HEK293T (cell line): ENCODE measurements at regions not wholly inside any gene's neighbourhood (a gene's known extent, or its start where the extent isn't known, plus 50 kb on each side); places are given as distances from the start of the nearest gene placed in this dataset.

Experiments
- CTCF ChIA-PET: fragments of 350-600 bp; formaldehyde crosslinking; extraction: SDS; loops from one replicate; lab custom pipeline; 2021; ENCODE audit warnings: antibody characterized with exemption, inconsistent platforms; lab: Yijun Ruan, JAX
- POLR2A ChIA-PET: fragments of 350-600 bp; formaldehyde crosslinking; extraction: SDS; loops from one replicate; lab custom pipeline; 2020; ENCODE audit warnings: antibody characterized with exemption, inconsistent platforms; lab: Yijun Ruan, JAX
- DNase-seq: peaks from one replicate; pipeline ENCODE4 v3.0.0; 2012; ENCODE audit warnings: mixed read lengths; ENCODE audit errors: extremely low spot score
- ARNT ChIP-seq: fragments of 450-650 bp; IDR thresholded peaks from 2 replicates; pipeline ENCODE4 v1.6.1; 2017; ENCODE audit warnings: mild to moderate bottlenecking
- BHLHE40 ChIP-seq: fragments of 450-650 bp; IDR thresholded peaks from 2 replicates; pipeline ENCODE4 v1.6.1; 2016; ENCODE audit warnings: mild to moderate bottlenecking, moderate library complexity, borderline replicate concordance
- CTBP1 ChIP-seq: fragments of 450-650 bp; IDR thresholded peaks from 2 replicates; pipeline ENCODE4 v1.6.1; 2016; ENCODE audit warnings: borderline replicate concordance
- ELF4 ChIP-seq: fragments of 450-650 bp; IDR thresholded peaks from 2 replicates; pipeline ENCODE4 v1.6.1; 2017; ENCODE audit warnings: antibody characterized with exemption
- FOXA1 ChIP-seq: fragments of 450-650 bp; IDR thresholded peaks from 2 replicates; pipeline ENCODE4 v1.6.1; 2016; ENCODE audit warnings: mild to moderate bottlenecking
- FOXK2 ChIP-seq: fragments of 450-650 bp; IDR thresholded peaks from 2 replicates; pipeline ENCODE4 v1.6.1; 2016; ENCODE audit warnings: mild to moderate bottlenecking
- FOXM1 ChIP-seq: fragments of 450-650 bp; IDR thresholded peaks from 2 replicates; pipeline ENCODE4 v1.6.1; 2017; ENCODE audit warnings: mild to moderate bottlenecking, borderline replicate concordance
- HDGF ChIP-seq: fragments of 450-650 bp; IDR thresholded peaks from 2 replicates; pipeline ENCODE4 v1.6.1; 2017; ENCODE audit warnings: antibody characterized with exemption, borderline replicate concordance
- L3MBTL2 ChIP-seq: fragments of 450-650 bp; conservative IDR thresholded peaks from 2 replicates; pipeline ENCODE4 v1.6.1; 2016; ENCODE audit warnings: mild to moderate bottlenecking
- LEF1 ChIP-seq: fragments of 450-650 bp; IDR thresholded peaks from 2 replicates; pipeline ENCODE4 v1.6.1; 2017; ENCODE audit warnings: mild to moderate bottlenecking, borderline replicate concordance
- NFRKB ChIP-seq: fragments of 450-650 bp; IDR thresholded peaks from 2 replicates; pipeline ENCODE4 v1.6.1; 2016; ENCODE audit warnings: mild to moderate bottlenecking, moderate library complexity
- SP1 ChIP-seq: fragments of 450-650 bp; IDR thresholded peaks from 2 replicates; pipeline ENCODE4 v1.6.1; 2017
- SUZ12 ChIP-seq: fragments of 450-650 bp; IDR thresholded peaks from 2 replicates; pipeline ENCODE4 v1.6.1; 2016; ENCODE audit warnings: mild to moderate bottlenecking
- TARDBP ChIP-seq: fragments of 450-650 bp; IDR thresholded peaks from 2 replicates; pipeline ENCODE4 v1.6.1; 2016
- ZNF384 ChIP-seq: fragments of 450-650 bp; IDR thresholded peaks from 2 replicates; pipeline ENCODE4 v1.6.1; 2016
- TF ChIP-seq, protein P1 (sequence below): fragments of 450-650 bp; IDR thresholded peaks from 2 replicates; pipeline ENCODE4 v1.6.1; 2016

GRCh38 chr9:23120630-23121029, 674.0 kb downstream of the DMRTA1 start:
- ChIA-PET POLR2A (no interaction called here), CTCF (no interaction called here)
- DNase-seq, result no peak
- TF ChIP-seq, protein P1, sequence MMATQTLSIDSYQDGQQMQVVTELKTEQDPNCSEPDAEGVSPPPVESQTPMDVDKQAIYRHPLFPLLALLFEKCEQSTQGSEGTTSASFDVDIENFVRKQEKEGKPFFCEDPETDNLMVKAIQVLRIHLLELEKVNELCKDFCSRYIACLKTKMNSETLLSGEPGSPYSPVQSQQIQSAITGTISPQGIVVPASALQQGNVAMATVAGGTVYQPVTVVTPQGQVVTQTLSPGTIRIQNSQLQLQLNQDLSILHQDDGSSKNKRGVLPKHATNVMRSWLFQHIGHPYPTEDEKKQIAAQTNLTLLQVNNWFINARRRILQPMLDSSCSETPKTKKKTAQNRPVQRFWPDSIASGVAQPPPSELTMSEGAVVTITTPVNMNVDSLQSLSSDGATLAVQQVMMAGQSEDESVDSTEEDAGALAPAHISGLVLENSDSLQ, result no peak
- TF ChIP-seq ELF4 (no peak), SUZ12 (no peak), L3MBTL2 (no peak), BHLHE40 (no peak), FOXK2 (no peak), ARNT (no peak), FOXA1 (no peak), FOXM1 (no peak), NFRKB (no peak), ZNF384 (no peak), TARDBP (no peak), SP1 (no peak), CTBP1 (no peak), LEF1 (no peak), HDGF (no peak)

DNA sequence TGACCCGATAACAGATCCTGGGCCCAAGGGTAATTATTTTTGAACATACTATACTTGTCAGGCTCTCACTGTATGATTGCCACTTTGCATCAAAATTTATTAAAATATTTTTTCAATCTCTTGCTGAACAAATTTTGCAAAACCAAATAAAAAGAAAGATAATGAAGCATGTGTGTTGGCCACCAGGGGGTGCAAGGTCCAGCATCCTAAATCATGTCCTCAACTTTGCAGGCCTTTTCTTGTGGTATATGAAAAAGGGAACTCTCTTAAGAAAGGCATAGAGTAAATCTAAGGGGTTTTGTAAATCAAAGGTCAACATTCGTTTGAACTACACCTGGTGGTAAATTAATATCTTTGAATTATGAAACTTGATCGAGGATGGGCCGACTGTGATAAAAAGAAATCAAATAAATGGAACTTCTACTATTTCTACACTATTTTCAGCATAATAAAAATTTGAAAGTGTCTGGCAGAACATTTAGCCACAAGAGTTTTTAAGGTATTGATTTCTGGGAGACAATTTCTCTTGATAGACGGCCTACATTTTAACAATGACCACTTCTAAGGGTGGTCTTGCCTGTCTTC, 676.5 kb downstream of the DMRTA1 start:
- CTCF ChIA-PET, result no interaction called here
- POLR2A ChIA-PET, result no interaction called here
- TF ChIP-seq FOXA1 (no peak), LEF1 (no peak), BHLHE40 (no peak), FOXK2 (no peak), TARDBP (no peak), SP1 (no peak), ELF4 (no peak), FOXM1 (no peak), ARNT (no peak), L3MBTL2 (no peak), ZNF384 (no peak), HDGF (no peak), NFRKB (no peak)
- DNase-seq, result peak; percentile 18

DNA sequence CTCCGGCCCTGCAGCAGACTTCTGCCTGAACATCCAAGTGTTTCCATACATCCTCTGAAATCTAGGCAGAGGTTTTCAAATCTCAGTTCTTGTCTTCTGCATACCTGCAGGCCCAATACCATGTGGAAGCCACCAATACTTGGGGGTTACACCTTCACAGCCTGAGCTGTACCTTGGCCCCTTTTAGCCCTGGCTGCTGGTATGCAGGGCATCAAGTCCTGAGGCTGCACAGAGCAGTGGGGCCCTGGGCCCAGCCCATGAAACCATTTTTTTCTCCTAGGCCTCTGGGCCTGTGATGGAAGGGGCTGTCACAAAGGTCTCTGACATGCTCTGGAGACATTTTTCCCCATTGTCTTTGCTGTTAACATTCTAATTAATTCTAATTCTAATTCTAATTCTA, 680.6 kb downstream of the ELAVL2 start:
- DNase-seq, result no peak
- ChIA-PET CTCF (no interaction called here), POLR2A (no interaction called here)
- no peak for TF ChIP-seq SP1
- TF ChIP-seq SUZ12, result no peak
- no peak for TF ChIP-seq CTBP1
- TF ChIP-seq FOXA1, result no peak
- no peak for TF ChIP-seq FOXM1
- TF ChIP-seq ZNF384, result no peak
- no peak for TF ChIP-seq BHLHE40
- TF ChIP-seq ARNT, result no peak
- TF ChIP-seq ELF4, result no peak
- TF ChIP-seq TARDBP, result no peak
- TF ChIP-seq FOXK2, result no peak
- TF ChIP-seq LEF1, result no peak
- TF ChIP-seq L3MBTL2, result no peak
- TF ChIP-seq, protein P1, result no peak
- no peak for TF ChIP-seq HDGF
- TF ChIP-seq NFRKB, result no peak

DNA sequence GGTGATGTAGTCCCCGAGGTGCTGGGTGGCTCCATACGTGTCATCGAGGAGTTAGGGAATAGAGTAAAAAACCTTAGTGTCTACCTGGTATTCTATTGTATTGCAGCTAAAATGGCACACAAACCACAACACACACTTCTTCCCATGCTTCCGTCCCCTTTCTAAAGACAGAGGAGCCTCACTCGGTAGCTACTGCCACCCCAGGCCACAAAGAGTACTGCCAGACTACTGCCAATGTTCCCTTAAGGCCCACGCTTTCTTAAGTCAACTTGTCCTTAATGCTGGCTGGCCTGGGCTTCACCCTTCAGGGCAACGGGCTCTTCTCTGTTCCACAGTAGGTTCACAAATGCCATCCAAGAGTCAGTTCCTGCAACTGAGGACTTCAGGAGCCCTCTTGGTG, 673.0 kb downstream of the ELAVL2 start:
- ChIA-PET POLR2A (no interaction called here), CTCF (no interaction called here)
- peak; percentile 6 for DNase-seq

DNA sequence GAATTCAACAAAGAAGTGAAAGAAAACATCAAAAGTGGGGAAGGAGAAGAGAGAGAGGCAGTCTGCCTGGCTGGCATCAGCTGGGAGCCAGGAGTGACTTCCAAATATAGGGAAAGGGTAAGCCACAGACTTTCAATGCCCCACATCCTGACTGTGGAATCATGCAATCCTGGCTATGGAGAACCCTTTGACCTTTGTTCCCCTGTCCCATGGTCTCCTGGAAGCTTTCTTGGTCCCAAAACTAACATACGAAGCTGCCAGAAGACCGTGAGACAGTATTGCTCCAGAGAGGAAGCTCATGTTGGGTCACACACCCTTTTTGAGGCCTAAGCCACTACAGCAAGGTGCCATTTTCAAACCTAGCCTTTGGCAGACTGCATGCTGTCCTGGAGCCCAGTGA, 665.5 kb downstream of the ELAVL2 start:
- ChIA-PET POLR2A (no interaction called here), CTCF (no interaction called here)
- TF ChIP-seq ZNF384 (no peak), LEF1 (no peak), BHLHE40 (no peak), FOXA1 (no peak), CTBP1 (no peak), TARDBP (no peak)
- DNase-seq, result no peak

More for the DNA sequence above, 673.0 kb downstream of the ELAVL2 start:
- TF ChIP-seq FOXA1 (no peak), LEF1 (no peak), FOXM1 (no peak), ELF4 (no peak), ARNT (no peak), ZNF384 (no peak), SP1 (no peak), HDGF (no peak), CTBP1 (no peak), SUZ12 (no peak), NFRKB (no peak), TARDBP (no peak), L3MBTL2 (no peak)
- TF ChIP-seq, protein P1, result no peak

DNA sequence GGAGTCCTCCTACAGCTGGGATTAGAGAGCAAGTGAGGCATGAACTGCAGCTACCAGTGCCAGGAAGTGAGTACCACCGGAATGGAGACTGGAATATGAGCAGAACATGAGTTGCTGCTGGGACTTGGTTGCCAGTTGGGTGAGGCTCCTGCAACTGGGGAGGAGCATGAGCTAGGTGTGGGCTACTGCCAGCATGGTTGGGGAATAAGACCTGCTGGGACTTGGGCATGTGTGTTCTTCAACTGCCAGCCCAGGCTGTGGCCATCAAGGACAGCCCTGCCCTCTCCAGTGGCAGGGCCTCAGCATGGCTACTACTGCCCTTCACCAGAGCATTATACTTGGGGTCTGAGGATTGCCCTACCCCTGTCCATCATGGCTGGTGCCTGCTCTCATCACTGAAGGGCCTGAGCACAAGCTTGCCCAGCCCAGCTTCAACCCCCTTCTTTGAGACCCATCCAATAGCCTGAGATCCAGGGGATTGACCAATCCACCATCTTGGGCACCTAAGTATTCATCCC, 665.0 kb downstream of the ELAVL2 start:
- POLR2A ChIA-PET, result no interaction called here
- TF ChIP-seq L3MBTL2 (no peak), SP1 (no peak), ZNF384 (no peak), FOXA1 (no peak), BHLHE40 (no peak), NFRKB (no peak), LEF1 (no peak), ELF4 (no peak), FOXM1 (no peak), ARNT (no peak), TARDBP (no peak), FOXK2 (no peak), CTBP1 (no peak), SUZ12 (no peak), HDGF (no peak)
- TF ChIP-seq, protein P1, result no peak
- CTCF ChIA-PET, result no interaction called here
- no peak for DNase-seq
